Stimulated activated CD8-positive, alpha-beta memory T cell treated with anti-CD3 and anti-CD28 coated beads, Interleukin-15, amount 100 ng/mL, for 4 hours (primary cell): ENCODE measurements at regions not wholly inside any gene's neighbourhood (a gene's known extent, or its start where the extent isn't known, plus 50 kb on each side); places are given as distances from the start of the nearest gene placed in this dataset.

Source experiments
- DNase-seq, 2 donors: peaks; one replicate each; pipeline ENCODE4 v3.0.0-alpha.2; 2020; ENCODE audit warnings: low read depth in 2 of 2

DNA sequence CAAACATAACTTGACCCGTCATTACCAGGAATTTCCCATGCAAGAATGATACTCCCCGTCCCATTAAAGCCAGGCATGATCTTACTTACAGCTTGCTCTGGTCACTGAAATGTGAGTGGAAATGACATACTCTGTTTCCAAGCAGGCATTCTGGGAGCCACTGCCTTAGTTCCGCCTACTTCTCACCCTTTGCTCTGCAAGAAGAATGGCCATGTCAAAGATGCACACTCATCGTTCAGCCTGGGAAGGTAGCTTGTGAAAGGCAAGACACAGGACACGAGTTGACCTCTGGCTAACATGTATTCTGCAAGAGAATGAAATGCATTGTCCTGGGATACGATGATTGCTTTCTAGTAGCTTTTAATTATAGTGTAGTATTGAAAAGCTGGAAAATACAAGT, 1144.4 kb downstream of the NLGN4X start:
- DNase-seq = no peak

DNA sequence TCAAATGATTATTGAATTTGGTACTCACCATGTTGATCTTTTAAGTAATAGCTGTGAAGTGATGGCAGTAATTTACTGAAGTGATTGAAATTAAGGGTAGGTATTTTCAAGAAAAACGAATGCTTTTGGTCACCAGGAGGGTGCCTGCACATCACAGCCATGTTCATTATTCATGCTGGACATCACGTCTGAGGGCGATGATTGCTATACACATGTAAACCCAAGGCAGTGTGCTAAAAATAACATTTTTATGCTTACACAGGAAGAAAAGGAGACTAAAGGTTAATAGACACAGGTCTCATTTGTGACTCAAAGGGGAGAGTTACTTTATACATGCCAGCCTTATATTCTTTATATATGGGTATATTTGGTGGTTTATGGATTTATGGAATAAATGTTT, 1146.0 kb downstream of the NLGN4X start:
- DNase-seq = no peak

DNA sequence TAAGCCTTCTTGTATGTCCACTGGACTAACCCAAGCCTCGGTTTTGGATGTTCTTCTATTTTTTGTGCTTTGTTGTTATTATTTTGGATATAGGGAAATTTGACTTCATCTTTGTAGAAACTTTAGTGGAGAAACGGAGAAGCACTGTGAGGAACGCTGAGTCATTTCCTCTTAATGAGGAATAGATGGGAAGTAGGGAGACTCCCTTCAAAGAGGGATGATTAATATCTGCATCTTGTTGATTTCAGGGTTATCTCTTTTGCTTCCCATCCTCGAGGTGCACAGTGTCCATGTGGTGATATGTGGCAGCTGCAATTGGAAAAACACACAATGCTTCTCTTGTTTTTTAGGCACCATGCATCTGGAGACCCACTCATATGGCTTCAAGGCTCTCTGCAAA, 1147.9 kb downstream of the NLGN4X start:
- DNase-seq = no peak

DNA sequence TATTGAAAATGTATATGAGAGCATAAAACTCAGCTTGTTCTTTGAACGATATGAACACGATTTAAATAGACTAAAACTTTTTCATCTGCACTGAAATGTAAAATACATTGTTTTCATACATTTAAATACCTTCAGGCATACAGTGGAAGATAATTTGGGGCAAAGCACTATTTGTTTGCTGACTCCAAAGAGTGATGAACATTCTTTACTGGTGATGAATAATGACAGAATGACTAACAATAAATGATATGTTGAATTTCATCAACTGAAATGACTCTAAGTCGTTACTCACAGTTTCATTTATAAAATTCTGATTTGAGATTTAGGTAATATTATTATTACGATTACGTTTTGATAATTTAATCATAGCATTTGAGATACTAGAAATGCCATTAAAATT, 1160.1 kb downstream of the NLGN4X start:
- DNase-seq = no peak

DNA sequence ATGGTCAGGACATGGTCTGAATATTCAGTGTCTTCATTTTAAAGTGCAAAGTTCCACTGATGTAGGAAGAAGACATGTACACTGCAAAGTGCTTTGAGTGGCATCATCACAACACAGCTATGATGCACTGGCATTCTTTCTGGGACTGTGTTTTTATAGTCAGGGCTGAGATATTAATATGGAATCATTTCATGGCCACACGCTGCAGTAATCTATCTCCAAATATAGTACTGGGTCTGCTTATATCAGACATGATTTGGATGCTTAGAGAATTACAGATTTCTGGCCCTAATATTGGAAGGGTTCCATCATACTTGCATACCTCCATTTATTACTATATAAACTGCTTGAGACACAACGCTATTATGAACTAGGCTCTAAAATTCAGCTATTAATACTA, 1170.9 kb downstream of the NLGN4X start:
- DNase-seq = no peak

DNA sequence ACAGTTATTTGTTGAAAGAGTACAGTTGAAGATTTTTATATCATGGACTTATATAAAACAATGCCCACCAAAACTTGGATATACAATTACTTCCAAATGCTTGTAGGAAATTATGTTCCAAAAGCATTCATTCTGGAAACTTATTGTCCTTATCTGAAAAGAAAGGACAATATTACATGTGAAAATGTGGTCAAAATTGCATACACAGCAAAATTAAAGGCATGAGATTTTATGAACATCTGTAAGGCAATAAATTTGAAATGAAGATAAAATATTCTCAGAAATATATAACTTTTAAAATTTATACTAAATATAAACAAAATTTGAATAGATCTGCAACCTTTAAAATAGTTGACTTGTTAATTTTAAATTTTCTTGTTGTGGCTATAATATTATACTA, 1173.8 kb downstream of the NLGN4X start:
- DNase-seq = no peak

DNA sequence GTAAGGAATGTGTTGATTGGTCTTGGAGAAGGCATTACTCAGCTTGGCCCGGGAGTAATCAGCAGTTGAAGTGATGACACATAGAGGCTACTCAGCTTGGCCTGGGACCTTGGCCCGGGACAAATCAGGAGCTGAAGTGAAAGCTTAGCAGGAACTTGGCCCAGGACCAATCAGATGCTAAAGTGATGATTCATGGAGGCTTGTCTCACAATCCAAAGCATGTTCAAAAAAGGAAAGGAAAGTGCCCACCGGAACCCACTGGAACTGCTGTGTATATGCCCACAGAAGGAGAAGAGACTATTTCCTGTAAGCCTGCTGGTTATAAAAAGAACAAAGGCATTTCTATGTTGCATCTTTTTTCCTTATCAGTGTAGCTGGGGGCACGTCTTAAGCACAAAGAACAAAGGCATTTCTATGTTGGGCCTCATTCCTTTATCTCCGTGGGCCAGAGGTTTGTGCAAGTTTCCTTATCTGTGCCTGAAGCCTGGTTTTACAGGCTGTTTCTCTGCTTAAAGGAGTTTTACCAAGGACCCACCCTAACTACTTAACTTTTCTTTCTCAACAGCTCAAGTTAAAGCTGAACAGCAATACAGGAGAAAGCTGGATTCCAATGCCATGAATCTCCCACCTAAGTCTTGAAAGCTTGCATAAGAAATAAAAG, 1176.7 kb downstream of the NLGN4X start:
- no peak for DNase-seq

DNA sequence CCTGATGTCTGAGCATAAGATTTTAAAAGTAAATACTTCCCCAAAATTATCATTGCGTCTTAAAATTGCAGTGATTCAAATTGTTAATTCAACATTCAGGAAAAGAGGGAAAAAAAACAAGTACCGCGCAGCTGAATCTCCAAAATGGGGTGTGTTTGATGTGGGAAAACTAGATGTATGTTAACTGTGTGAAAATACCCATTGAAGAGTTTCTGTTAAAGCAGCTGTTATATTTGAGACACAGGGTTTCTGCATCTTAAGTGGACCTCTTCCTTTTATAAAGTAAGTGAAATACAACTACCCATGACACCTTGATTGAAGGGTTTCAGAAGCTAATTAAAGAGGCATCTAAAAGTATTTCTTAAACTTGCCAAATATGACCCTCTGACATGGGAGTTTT, 1186.1 kb downstream of the NLGN4X start:
- no peak for DNase-seq

DNA sequence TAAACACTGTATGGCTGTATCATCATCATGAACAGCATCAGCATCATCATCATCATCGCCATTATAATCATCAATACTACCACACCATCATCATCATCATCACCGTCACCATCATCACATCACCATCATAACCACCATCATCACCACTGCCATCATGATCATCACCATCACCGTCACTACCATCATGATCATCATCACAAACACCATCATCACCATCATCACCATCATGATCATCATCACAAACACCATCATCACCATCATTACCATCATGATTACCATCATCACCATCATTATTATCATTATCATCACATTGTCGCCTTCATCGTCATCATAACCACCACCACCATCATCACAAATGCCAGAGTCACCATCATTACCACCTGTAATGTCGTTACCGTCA, 1196.9 kb downstream of the NLGN4X start:
- DNase-seq = no peak

DNA sequence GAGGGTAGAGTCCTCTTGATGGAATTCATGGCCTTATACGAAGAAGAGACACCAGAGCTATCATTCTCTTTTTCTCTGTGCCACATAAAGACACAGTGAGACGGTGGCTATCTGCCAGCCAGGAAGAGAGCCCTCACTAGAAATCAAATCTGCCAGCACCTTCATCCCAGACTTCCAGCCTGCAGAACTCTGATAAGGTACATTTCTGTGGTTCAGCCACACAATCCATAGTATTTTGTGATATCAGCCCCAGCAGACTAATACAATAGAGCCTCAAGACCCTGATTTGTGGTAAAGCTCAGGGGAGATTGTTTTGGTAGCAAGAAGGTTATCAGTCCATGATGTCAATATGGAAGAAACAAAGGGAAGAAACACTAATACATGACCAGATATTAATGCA, 1213.2 kb downstream of the NLGN4X start:
- no peak for DNase-seq

DNA sequence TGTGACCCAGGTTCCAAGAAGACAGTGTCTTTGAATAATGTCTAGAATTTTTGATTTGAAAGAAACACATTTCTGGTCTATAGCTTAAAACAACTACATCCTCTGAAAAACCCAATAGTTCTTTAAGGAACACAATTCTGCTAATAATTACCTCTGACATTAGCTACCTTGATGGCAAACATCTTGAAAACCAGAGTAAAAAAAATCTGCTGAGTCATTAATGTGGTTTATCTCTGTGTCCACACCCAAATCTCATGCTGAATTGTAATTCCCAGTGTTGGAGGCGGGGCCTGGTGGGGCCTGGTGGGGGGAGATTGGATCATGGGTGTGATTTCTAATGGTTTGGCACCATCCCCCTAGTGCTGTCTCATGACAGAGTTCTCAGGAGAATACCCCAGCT, 1233.8 kb downstream of the NLGN4X start:
- no peak for DNase-seq

DNA sequence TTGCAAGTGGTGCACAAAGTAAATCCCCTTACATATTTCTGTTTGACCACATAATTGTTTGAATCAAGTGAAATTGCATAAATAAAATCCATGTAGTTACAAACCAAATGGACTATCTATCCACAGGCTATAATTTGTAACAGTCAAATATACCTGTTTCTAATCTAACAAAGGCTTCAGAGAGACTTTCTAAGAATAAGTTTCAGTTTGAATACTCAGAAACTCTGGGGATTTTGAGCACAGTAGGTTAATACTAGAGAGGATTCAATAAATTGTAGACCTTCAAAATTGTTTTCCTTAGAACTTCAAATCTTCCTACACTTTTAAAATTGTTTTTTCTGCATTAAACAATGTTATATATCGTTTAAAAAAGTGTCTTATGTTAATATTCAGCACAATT, 1250.1 kb downstream of the NLGN4X start:
- DNase-seq = no peak

DNA sequence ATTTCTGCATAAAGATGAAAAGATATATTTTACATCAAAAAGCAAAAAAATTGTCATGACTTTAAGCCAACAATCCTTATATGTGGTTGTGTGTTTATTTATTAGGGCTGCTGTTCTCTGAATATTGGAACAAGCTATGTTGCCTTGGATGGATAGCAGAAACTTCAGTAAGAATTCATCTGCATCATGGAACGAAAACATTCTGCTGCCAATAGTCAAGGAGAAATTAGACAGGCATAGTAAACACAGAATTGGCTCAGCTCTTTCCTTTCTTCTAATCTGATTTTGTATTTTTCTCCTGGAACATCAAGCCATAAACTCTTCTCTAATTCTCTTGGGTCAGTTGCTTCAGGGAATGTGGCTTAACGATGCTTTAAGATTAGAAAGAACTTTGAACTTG, 1257.0 kb downstream of the NLGN4X start:
- DNase-seq = no peak

DNA sequence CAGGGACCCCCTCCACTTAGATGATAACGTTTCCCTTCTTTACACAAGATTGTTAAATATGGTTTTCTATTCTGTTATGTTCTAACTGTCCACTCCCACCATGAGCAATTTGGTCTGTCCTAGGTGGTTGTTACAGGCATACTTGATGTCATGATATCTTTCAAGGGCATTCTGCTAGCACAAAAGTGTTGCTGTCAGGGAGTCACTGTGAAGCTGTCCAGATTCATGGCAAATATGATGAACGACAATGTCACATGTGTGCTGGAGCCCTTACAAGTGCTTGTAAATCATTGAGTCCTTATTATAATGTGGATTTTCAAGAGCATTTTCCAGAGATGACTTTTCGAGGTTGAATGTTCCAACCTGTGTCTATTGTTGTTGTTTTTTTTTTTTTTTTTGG, 1250.7 kb upstream of the PRKX start:
- DNase-seq = no peak

DNA sequence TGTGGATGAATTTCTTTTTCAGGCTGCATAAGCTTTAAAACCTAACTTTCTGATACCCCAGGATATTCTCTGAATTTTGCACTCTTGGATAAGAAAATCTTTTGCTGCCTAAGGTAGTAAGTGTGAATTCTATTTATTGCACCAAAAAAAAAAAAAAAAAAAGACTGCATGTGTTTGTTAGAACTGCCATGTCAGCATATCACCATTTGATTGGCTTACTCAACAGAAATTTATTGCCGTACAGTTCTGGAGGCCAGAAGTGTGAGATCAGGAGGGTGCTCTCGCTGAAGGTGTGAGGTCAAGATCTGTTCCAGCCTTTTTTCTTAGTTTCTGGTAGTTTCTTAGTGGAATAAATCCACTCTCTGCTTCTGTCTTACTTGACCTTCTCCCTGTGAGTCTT, 1250.0 kb upstream of the PRKX start:
- DNase-seq = no peak

DNA sequence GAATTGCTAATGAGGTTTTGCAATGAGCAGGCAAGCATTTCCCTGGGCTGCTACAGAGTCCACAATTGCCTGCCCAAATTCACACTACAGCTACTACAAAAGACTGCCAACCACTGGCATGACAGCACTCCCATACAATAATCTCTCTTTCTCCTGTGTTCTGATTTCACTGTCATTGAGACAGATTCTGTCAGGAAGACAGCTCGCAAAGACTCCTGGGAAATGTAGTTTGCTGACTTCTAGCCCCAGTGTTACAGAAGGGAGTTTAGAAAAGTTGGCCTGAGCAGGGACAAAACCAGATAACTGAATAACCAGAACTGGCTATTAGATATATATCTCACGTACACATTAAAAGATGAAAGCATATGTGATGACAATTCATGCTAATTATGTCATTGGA, 1231.3 kb upstream of the PRKX start:
- no peak for DNase-seq

DNA sequence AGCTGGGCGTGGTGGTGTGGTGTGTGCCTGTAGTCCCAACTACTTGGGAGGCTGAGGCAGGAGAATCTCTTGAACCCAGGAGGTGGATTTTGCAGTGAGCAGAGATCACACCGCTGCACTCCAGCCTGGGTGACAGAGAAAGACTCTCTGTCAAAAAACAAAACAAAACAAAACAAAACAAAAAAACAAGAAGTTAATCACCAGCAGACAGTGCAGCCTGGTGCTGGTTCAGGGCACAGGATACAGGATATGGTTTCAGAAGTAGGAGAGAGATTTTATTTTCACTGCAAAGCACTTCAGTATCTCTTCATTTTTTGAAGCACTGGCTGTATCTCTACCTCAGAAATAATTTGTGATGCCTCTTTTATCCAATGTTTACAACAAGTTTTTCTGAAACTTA, 1222.9 kb upstream of the PRKX start:
- no peak for DNase-seq

DNA sequence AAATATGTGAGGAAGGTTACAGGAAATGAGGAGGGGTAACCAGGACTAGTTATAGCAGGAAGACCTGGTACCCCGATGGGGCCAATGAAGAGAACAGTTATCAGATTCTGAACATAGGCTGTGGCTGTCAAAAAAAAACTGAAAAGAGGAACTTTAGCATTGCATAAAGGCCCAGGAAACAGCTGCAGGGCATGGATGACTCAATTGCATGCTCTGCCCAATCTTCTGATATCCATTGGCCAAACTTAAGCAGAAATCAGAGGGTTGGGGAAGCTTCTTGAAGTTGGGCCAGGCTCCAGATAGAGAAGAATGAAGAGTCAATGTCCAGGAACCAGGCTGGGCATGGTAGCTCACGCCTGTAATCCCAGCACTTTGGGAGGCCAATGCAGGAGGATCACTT, 1222.4 kb upstream of the PRKX start:
- DNase-seq = no peak

DNA sequence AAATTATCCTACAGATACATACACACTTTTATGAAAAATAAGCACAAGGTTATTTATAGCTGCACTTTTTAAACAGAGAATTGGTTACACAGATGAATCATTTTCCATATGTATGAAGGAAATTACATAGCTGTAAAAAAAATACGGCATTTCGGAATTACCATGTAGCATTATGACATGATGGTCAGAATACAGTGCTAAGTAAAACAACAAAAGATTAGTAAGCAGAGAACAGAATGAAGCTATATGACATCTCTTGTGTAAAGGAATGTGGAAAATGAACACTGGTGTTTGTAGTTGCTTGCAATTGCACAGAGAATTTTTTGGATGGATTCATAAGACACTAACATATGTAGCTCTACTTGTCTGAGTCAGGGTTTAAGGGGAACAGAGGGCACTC, 1222.0 kb upstream of the PRKX start:
- no peak for DNase-seq

DNA sequence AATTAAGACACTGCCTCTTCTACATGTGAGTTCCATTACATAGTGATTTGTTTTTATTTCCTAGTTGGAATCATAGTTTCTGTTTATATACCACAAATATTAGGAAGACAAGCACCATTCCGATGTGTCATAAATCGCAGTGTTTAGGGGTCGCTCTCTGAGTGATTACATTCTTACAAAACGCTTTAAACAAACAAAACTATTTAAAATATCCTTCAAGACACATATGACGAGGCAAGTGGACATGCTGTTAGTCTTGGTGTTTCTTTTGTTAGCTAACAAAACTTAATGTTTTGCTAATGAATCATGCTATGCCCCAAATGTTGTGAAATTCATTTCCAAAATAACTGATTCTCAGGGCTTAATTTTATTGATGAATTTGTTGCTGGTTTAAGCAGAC, 1219.3 kb upstream of the PRKX start:
- no peak for DNase-seq

DNA sequence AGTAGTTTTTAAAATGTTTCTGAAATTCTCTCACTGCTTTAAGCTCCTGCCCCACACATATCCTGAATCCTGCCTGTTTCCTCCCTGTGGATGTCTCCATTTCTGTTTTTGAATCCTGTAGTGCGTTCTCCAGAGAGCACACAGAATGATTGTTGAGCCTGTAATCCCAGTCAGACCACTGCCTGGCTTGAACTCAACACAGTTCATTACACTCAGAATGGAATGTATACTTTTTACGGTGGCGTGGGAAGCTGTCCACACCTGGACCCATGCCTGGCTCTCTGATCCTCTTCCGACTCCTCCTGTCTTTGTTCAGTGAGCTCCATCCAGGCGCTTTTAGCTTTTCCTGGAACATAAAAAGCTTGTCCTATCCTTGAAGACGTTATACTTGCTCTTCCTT, 1217.0 kb upstream of the PRKX start:
- no peak for DNase-seq

DNA sequence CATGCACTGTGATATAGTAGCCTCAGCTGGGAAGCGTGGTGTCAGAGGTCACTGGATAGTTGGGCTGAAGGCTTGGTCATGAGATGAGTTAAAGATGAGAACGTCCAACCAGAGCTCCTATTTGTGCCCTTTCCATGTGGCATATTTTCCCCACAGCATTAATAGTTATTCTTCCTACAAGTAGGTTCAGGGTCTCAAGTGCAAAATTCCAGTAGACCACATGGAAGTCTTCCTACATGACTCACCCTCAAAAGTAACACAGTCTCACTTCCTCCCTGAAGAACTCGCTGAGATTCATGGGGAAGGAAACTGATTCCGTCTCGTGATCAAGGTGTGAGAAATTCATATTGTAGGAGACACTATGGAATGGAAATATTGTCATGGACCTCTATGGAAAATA, 1212.5 kb upstream of the PRKX start:
- DNase-seq = no peak

DNA sequence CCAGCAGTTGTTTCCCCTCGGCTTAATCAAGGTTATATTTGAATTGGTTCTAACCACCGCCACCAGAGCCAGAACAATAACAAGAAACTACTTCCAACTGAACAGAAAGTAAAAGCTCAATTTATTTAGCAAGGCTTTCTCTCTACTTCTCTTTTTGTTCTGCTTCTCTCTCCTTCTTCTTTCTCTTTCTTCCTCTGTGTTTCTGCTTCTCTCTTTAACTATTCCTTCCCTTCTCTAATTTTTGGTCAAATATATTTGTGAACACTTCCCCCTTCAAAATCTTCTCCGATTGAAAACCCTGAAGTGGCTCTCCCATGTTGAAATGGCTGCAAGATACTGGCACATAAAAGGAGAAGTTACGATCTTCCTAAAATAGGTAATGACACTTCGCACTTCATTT, 1195.9 kb upstream of the PRKX start:
- no peak for DNase-seq

DNA sequence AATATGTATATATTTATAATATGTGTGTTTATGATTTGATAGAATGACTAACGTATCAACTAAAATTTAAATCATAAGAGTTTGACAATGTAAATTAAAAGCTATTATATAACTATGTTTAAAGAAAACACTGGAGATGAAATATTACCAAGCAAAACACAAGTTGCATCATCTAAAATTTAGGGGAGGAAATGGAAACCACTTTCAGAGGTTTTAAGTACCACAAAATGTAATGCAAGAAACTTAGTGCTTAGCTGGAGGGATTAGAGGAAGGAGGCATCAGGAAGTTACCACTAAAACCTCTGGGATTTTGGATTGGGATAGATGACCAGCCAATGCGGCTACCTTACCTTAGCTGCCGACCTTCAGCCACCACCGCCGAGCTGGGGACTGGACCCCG, 1192.1 kb upstream of the PRKX start:
- DNase-seq = no peak

DNA sequence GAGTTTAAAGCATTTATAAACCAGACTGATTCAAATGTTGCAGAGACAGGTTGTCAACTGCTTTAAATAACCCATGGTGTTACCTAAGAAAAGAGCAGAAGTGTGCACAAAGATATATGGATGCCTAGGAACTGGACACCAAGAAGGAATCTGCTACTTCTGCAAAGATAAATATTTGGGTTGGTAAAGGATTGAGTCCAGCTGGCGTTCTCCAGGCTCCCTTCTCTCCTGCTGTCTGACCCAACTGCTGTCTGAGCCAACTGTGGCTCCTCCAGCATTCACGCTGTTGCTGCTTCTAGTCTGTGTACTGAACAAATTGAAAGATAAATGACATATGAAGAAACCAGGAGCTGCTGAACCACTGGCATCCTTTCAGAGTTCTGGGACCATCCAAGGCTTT, 1167.8 kb upstream of the PRKX start:
- no peak for DNase-seq
